DOHH2 (cell line): ENCODE measurements at regions not wholly inside any gene's neighbourhood (a gene's known extent, or its start where the extent isn't known, plus 50 kb on each side); places are given as distances from the start of the nearest gene placed in this dataset.

Source experiments
- H3F3A ChIP-seq: fragments of 200-600 bp; sonication (generic), shearing (Covaris generic); 2 replicates; pipeline ENCODE4 v1.6.0; 2016; ENCODE audit warnings: antibody characterized with exemption, mild to moderate bottlenecking; ENCODE audit not compliant: control insufficient read depth, insufficient read depth
- H3K27ac ChIP-seq: fragments of 200-600 bp; sonication (generic); 2 replicates; pipeline ENCODE4 v1.5.1; 2014; ENCODE audit warnings: low read depth, mild to moderate bottlenecking, low read length, moderate library complexity
- H3K27me3 ChIP-seq: fragments of 200-600 bp; sonication (generic); 2 replicates; pipeline ENCODE4 v1.6.1; 2014; ENCODE audit warnings: mild to moderate bottlenecking, low read length, mixed read lengths; ENCODE audit not compliant: control insufficient read depth
- H3K36me3 ChIP-seq: fragments of 200-600 bp; sonication (generic); 2 replicates; pipeline ENCODE4 v1.6.1; 2014; ENCODE audit warnings: mild to moderate bottlenecking, low read length, moderate library complexity, mixed read lengths; ENCODE audit not compliant: control insufficient read depth
- H3K4me1 ChIP-seq: fragments of 200-600 bp; sonication (generic); 2 replicates; pipeline ENCODE4 v1.6.1; 2014; ENCODE audit warnings: mild to moderate bottlenecking, low read length, mixed read lengths; ENCODE audit not compliant: control insufficient read depth
- H3K4me2 ChIP-seq: fragments of 200-600 bp; sonication (generic); 2 replicates; pipeline ENCODE4 v1.6.0; 2014; ENCODE audit warnings: mild to moderate bottlenecking, low read length, moderate library complexity
- H3K4me3 ChIP-seq: fragments of 200-600 bp; sonication (generic); 2 replicates; pipeline ENCODE4 v1.5.1; 2014; ENCODE audit warnings: mild to moderate bottlenecking, low read length, mixed read lengths
- H3K79me2 ChIP-seq: fragments of 200-600 bp; sonication (generic); 2 replicates; pipeline ENCODE4 v1.6.1; 2014; ENCODE audit warnings: mild to moderate bottlenecking, low read length, mixed read lengths; ENCODE audit not compliant: control insufficient read depth
- H3K9me2 ChIP-seq: fragments of 200-600 bp; sonication (generic); replicated peaks from 2 replicates; pipeline ENCODE4 v1.6.1; 2014; ENCODE audit warnings: mild to moderate bottlenecking, low read length, mixed read lengths; ENCODE audit not compliant: control insufficient read depth
- H3K9me3 ChIP-seq: fragments of 200-600 bp; sonication (generic); 2 replicates; pipeline ENCODE4 v1.6.1; 2014; ENCODE audit warnings: antibody characterized with exemption, low read length, mixed read lengths; ENCODE audit not compliant: control insufficient read depth, insufficient read depth
- H4K20me1 ChIP-seq: fragments of 200-600 bp; sonication (generic); 2 replicates; pipeline ENCODE4 v1.6.0; 2014; ENCODE audit warnings: low read depth, mild to moderate bottlenecking, antibody characterized with exemption, low read length, moderate library complexity; ENCODE audit not compliant: control insufficient read depth, insufficient read depth
- EZH2phosphoT487 ChIP-seq: fragments of 200-600 bp; sonication (generic); IDR thresholded peaks from 2 replicates; pipeline ENCODE4 v1.6.1; 2017; ENCODE audit warnings: borderline replicate concordance, mild to moderate bottlenecking, antibody characterized with exemption, low read length, moderate library complexity, mixed read lengths
- TF ChIP-seq, protein P1 (sequence below): fragments of 200-600 bp; sonication (generic); IDR thresholded peaks from one replicate; pipeline ENCODE4 v1.5.1; 2014; ENCODE audit warnings: antibody characterized with exemption, mild to moderate bottlenecking, low read depth, low read length; ENCODE audit not compliant: poor library complexity, severe bottlenecking

DNA sequence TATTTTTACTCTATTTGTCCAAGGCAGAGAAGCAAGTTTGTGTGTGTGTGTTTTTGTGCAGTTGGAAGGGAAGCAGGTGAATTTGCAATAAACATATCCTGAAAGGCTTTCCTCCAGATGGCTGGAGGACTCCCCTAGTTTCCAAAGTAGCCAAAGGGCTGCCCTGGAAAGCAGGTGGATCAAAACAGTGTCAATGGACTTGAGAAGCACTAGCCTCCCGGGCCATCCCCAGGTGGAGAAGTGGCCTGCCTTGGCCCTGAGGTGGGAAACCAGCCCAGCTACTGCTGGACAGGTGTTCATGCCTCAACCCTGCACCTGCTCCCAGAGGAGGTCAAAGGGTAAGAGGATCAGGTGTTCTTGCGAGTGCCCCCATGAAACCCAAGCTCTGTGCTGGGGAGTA, 1046.9 kb downstream of the VRK1 start:
- no peak overlapping the region for H3K27ac ChIP-seq
- H3K4me2 ChIP-seq, result no peak overlapping the region
- no peaks in the 10 kb centered on the region for H3K9me2 ChIP-seq
- no peaks in the 10 kb centered on the region for H3F3A ChIP-seq
- no peaks in the 10 kb centered on the region for H3K36me3 ChIP-seq
- H4K20me1 ChIP-seq, result no peaks in the 10 kb centered on the region
- H3K4me3 ChIP-seq, result no peak overlapping the region
- no peaks in the 10 kb centered on the region for H3K79me2 ChIP-seq
- TF ChIP-seq EZH2phosphoT487, result no peak
- TF ChIP-seq, protein P1, sequence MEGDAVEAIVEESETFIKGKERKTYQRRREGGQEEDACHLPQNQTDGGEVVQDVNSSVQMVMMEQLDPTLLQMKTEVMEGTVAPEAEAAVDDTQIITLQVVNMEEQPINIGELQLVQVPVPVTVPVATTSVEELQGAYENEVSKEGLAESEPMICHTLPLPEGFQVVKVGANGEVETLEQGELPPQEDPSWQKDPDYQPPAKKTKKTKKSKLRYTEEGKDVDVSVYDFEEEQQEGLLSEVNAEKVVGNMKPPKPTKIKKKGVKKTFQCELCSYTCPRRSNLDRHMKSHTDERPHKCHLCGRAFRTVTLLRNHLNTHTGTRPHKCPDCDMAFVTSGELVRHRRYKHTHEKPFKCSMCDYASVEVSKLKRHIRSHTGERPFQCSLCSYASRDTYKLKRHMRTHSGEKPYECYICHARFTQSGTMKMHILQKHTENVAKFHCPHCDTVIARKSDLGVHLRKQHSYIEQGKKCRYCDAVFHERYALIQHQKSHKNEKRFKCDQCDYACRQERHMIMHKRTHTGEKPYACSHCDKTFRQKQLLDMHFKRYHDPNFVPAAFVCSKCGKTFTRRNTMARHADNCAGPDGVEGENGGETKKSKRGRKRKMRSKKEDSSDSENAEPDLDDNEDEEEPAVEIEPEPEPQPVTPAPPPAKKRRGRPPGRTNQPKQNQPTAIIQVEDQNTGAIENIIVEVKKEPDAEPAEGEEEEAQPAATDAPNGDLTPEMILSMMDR, result no peak
- H3K9me3 ChIP-seq, result no peaks in the 10 kb centered on the region
- no peaks in the 10 kb centered on the region for H3K4me1 ChIP-seq
- no peaks in the 10 kb centered on the region for H3K27me3 ChIP-seq

DNA sequence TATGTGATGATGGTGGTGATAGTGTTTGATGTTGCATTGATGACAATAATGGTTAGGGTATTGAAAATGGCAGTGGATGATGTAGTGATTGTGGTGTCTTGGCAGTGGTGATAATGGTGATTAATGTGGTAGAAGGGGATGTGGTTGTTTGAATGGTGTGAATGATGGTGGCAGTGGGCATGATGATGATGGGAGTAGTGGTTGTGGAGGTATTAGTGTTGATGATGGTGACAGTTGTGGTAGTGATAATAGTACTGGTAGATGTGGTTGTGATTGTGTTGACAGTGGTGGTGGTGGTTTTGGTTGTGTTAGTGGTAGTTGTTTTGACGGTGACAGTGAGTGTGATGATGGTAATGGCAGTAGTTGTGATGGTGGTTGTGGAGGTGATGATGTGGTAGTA, 1049.0 kb downstream of the VRK1 start:
- Histone ChIP-seq H3K27ac (no peak overlapping the region), H3K9me3 (no peaks in the 10 kb centered on the region), H3K4me2 (no peak overlapping the region), H3K9me2 (no peaks in the 10 kb centered on the region), H3K4me3 (no peak overlapping the region), H3K4me1 (no peaks in the 10 kb centered on the region), H3K36me3 (no peaks in the 10 kb centered on the region), H3K27me3 (no peaks in the 10 kb centered on the region), H3K79me2 (no peaks in the 10 kb centered on the region), H4K20me1 (no peaks in the 10 kb centered on the region), H3F3A (no peaks in the 10 kb centered on the region)
- TF ChIP-seq, protein P1, result no peak
- TF ChIP-seq EZH2phosphoT487, result no peak

DNA sequence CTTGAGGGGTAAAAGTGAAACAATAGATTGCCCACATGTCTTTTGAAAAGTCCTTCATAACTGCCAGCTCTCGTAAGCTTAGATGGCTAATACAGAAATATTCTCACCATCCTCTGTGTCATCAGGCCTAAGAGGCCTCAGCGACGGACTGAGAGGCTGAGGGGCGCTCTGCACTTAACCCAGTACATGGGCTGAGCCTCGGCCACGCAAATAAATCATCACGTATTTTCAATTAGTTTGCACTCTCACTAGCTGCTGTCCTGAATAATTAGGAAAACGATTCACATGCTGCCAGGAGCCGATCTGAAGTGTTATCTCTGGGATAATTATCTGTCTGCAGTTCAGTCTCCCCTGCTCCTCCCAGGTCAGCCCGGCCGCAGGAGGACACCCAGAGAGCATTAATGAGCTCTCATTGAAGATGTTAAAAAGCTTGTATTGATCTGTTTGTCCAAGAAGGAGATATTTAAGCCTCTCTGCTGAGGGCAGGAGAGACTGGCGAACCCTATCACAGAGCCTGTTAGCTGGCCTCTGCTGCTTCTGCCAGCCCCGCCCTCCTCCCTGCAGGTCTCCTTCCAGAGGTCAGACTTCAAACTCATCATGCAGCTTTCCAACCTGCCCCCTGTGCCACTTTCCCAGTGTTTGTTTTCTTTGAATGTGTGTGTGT, 1051.3 kb downstream of the VRK1 start:
- Histone ChIP-seq H3K9me2 (no peaks in the 10 kb centered on the region), H3K36me3 (no peaks in the 10 kb centered on the region), H3K27ac (no peak overlapping the region), H3K4me1 (no peaks in the 10 kb centered on the region), H3K27me3 (no peaks in the 10 kb centered on the region), H3K4me2 (no peak overlapping the region), H3K79me2 (no peaks in the 10 kb centered on the region), H4K20me1 (no peaks in the 10 kb centered on the region), H3K4me3 (no peak overlapping the region), H3K9me3 (no peaks in the 10 kb centered on the region), H3F3A (no peaks in the 10 kb centered on the region)
- no peak for TF ChIP-seq EZH2phosphoT487
- TF ChIP-seq, protein P1, result no peak
